Smooth muscle cell (in vitro differentiated cells): ENCODE measurements at regions not wholly inside any gene's neighbourhood (a gene's known extent, or its start where the extent isn't known, plus 50 kb on each side); places are given as distances from the start of the nearest gene placed in this dataset.

ENCODE experiments used
- DNase-seq: peaks from one replicate; lab custom pipeline; 2025; ENCODE audit not compliant: unreplicated experiment; lab: John Stamatoyannopoulos, UW
- H2AFZ ChIP-seq: fragments of 200-600 bp; sonication (generic); 2 replicates; pipeline ENCODE4 v1.6.0; 2016; ENCODE audit warnings: antibody characterized with exemption, low read depth, mild to moderate bottlenecking
- H3F3A ChIP-seq: fragments of 200-600 bp; sonication (generic); 2 replicates; pipeline ENCODE4 v1.6.0; 2017; ENCODE audit warnings: antibody characterized with exemption, low read depth
- H3K27ac ChIP-seq: fragments of 200-600 bp; sonication (generic); 2 replicates; pipeline ENCODE4 v1.5.1; 2016; ENCODE audit warnings: low read depth, mild to moderate bottlenecking
- H3K27me3 ChIP-seq: fragments of 200-600 bp; sonication (generic); 2 replicates; pipeline ENCODE4 v1.6.1; 2016; ENCODE audit warnings: low read depth, mild to moderate bottlenecking
- H3K36me3 ChIP-seq: fragments of 200-600 bp; sonication (generic); 2 replicates; pipeline ENCODE4 v1.5.1; 2016; ENCODE audit warnings: low read depth
- H3K4me1 ChIP-seq: fragments of 200-600 bp; sonication (generic); 2 replicates; pipeline ENCODE4 v1.5.1; 2016; ENCODE audit warnings: low read depth
- H3K4me2 ChIP-seq: fragments of 200-600 bp; sonication (generic); 2 replicates; pipeline ENCODE4 v1.6.0; 2016; ENCODE audit warnings: mild to moderate bottlenecking
- H3K4me3 ChIP-seq: fragments of 200-600 bp; sonication (generic); 2 replicates; pipeline ENCODE4 v1.5.1; 2016; ENCODE audit warnings: mild to moderate bottlenecking
- H3K79me2 ChIP-seq: fragments of 200-600 bp; sonication (generic); 2 replicates; pipeline ENCODE4 v1.6.0; 2016; ENCODE audit warnings: low read depth, mild to moderate bottlenecking
- H3K9ac ChIP-seq: fragments of 200-600 bp; sonication (generic); 2 replicates; pipeline ENCODE4 v1.6.0; 2016; ENCODE audit warnings: low read depth
- H3K9me3 ChIP-seq: fragments of 200-600 bp; sonication (generic); replicated peaks from 2 replicates; pipeline ENCODE4 v1.5.1; 2016; ENCODE audit warnings: low read depth
- H4K20me1 ChIP-seq: fragments of 200-600 bp; sonication (generic); 2 replicates; pipeline ENCODE4 v1.6.0; 2016; ENCODE audit warnings: low read depth
- WGBS: methylation state at CpG from one replicate; pipeline ENCODE4 v1.1.7; 2016; ENCODE audit warnings: low lambda C conversion rate; 5-methylcytosine and 5-hydroxymethylcytosine counted together
- TF ChIP-seq, protein P1 (sequence below): fragments of 200-600 bp; sonication (generic); IDR thresholded peaks from 2 replicates; pipeline ENCODE4 v1.5.1; 2017; ENCODE audit warnings: borderline replicate concordance, mild to moderate bottlenecking, antibody characterized with exemption; ENCODE audit not compliant: insufficient read depth, poor library complexity, severe bottlenecking

- H3K27me3 ChIP-seq = no peaks in the 10 kb centered on the region
- H3F3A ChIP-seq = no peaks in the 10 kb centered on the region
- H2AFZ ChIP-seq = no peak overlapping the region
- no peak overlapping the region for H3K27ac ChIP-seq
- no peaks in the 10 kb centered on the region for H4K20me1 ChIP-seq
- H3K4me2 ChIP-seq = no peak overlapping the region
- H3K9me3 ChIP-seq = no peaks in the 10 kb centered on the region
- no peak overlapping the region for H3K4me3 ChIP-seq
- TF ChIP-seq, protein P1, sequence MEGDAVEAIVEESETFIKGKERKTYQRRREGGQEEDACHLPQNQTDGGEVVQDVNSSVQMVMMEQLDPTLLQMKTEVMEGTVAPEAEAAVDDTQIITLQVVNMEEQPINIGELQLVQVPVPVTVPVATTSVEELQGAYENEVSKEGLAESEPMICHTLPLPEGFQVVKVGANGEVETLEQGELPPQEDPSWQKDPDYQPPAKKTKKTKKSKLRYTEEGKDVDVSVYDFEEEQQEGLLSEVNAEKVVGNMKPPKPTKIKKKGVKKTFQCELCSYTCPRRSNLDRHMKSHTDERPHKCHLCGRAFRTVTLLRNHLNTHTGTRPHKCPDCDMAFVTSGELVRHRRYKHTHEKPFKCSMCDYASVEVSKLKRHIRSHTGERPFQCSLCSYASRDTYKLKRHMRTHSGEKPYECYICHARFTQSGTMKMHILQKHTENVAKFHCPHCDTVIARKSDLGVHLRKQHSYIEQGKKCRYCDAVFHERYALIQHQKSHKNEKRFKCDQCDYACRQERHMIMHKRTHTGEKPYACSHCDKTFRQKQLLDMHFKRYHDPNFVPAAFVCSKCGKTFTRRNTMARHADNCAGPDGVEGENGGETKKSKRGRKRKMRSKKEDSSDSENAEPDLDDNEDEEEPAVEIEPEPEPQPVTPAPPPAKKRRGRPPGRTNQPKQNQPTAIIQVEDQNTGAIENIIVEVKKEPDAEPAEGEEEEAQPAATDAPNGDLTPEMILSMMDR = no peak
- 91% methylated on average over 3 of the region's 3 CpGs for WGBS
- H3K4me1 ChIP-seq = no peaks in the 10 kb centered on the region
- H3K36me3 ChIP-seq = no peaks in the 10 kb centered on the region
- no peaks in the 10 kb centered on the region for H3K79me2 ChIP-seq
- DNase-seq = no peak
- H3K9ac ChIP-seq = no peak overlapping the region
These were observed 558.6 kb downstream of the TAFA4 start for GRCh38 chr3:68373727-68374126.

DNA sequence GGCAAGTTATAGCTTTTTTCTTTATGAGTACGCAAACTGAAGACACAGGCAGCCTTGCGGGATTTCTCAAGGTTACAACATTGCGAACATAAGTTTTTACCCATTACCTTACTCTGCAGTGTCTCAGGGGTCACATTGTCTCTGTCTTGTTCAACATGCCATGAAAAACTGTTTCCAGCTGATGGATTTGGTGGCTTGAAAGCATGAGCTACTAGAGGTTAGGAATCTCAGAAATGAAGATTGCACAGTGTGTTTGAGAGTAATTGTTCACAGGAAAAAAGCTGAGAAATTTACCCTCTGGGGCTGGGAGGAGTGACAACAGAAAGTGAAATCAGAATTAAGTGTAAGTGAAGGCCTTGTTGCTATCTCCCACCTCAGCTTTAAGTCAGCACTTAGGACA lies 568.6 kb downstream of the TAFA4 start:
- 87% methylated on average over 3 of the region's 3 CpGs for WGBS
- no peaks in the 10 kb centered on the region for H4K20me1 ChIP-seq
- TF ChIP-seq, protein P1 = no peak

GRCh38 chr3:68360492-68360891 lies 571.9 kb downstream of the TAFA4 start:
- Histone ChIP-seq H3K79me2 (no peaks in the 10 kb centered on the region), H3K4me2 (no peak overlapping the region), H3K36me3 (no peaks in the 10 kb centered on the region), H3K27ac (no peak overlapping the region), H3K9ac (no peak overlapping the region), H2AFZ (no peak overlapping the region), H3K4me3 (no peak overlapping the region), H3K9me3 (no peaks in the 10 kb centered on the region), H4K20me1 (no peaks in the 10 kb centered on the region), H3F3A (no peaks in the 10 kb centered on the region), H3K4me1 (no peaks in the 10 kb centered on the region), H3K27me3 (no peaks in the 10 kb centered on the region)
- DNase-seq = no peak
- WGBS = 84% methylated on average over 2 of the region's 2 CpGs
- TF ChIP-seq, protein P1 = no peak

More for the DNA sequence above, 568.6 kb downstream of the TAFA4 start:
- no peaks in the 10 kb centered on the region for H3F3A ChIP-seq
- H3K79me2 ChIP-seq = no peaks in the 10 kb centered on the region
- no peaks in the 10 kb centered on the region for H3K36me3 ChIP-seq
- no peak overlapping the region for H3K4me2 ChIP-seq
- no peak for DNase-seq
- H3K27ac ChIP-seq = no peak overlapping the region
- no peak overlapping the region for H3K4me3 ChIP-seq
- H3K9ac ChIP-seq = no peak overlapping the region
- no peaks in the 10 kb centered on the region for H3K4me1 ChIP-seq
- no peak overlapping the region for H2AFZ ChIP-seq
- no peaks in the 10 kb centered on the region for H3K27me3 ChIP-seq
- no peaks in the 10 kb centered on the region for H3K9me3 ChIP-seq

- H3F3A ChIP-seq = no peaks in the 10 kb centered on the region
- no peak overlapping the region for H3K4me3 ChIP-seq
- H3K9me3 ChIP-seq = no peaks in the 10 kb centered on the region
- H3K27me3 ChIP-seq = no peaks in the 10 kb centered on the region
- no peak for DNase-seq
- TF ChIP-seq, protein P1 = no peak
- no peak overlapping the region for H3K9ac ChIP-seq
- H4K20me1 ChIP-seq = no peaks in the 10 kb centered on the region
- H3K4me1 ChIP-seq = no peaks in the 10 kb centered on the region
- no peaks in the 10 kb centered on the region for H3K36me3 ChIP-seq
- no peak overlapping the region for H3K4me2 ChIP-seq
- H3K79me2 ChIP-seq = no peaks in the 10 kb centered on the region
- WGBS = 66% methylated on average over 2 of the region's 2 CpGs
- no peak overlapping the region for H3K27ac ChIP-seq
- H2AFZ ChIP-seq = no peak overlapping the region
These were observed 586.6 kb downstream of the TAFA4 start for GRCh38 chr3:68345781-68346180.
